Fibroblast of lung (primary cell): ENCODE measurements at regions not wholly inside any gene's neighbourhood (a gene's known extent, or its start where the extent isn't known, plus 50 kb on each side); places are given as distances from the start of the nearest gene placed in this dataset.
"Not testable (repeated sequence)": the region's sequence is repeated elsewhere in the genome, so short reads cannot be mapped to it uniquely, and the experiment has no call there.

Experiments
- DNase-seq, 2 donors: peaks; one replicate each; pipeline versions ENCODE4 v3.0.0 to v3.0.0-alpha.2; 2010; ENCODE audit warnings: low read depth in 2 of 2
- H2AFZ ChIP-seq: 2 replicates; pipeline ENCODE4 v1.5.1; 2012; ENCODE audit warnings: low read length, control low read depth, inconsistent platforms
- H3K27ac ChIP-seq: 2 replicates; pipeline ENCODE4 v1.5.1; 2011; ENCODE audit warnings: low read length, control low read depth; ENCODE audit not compliant: insufficient read depth
- H3K27me3 ChIP-seq: 2 replicates; pipeline ENCODE4 v1.5.1; 2011; ENCODE audit warnings: mild to moderate bottlenecking, low read length; ENCODE audit not compliant: control insufficient read depth, insufficient read depth
- H3K36me3 ChIP-seq: 2 replicates; pipeline ENCODE4 v1.5.1; 2011; ENCODE audit warnings: low read length; ENCODE audit not compliant: control insufficient read depth, insufficient read depth
- H3K4me1 ChIP-seq: 2 replicates; pipeline ENCODE4 v1.5.1; 2011; ENCODE audit warnings: low read length; ENCODE audit not compliant: control insufficient read depth, insufficient read depth; ENCODE audit errors: extremely low read depth
- H3K4me2 ChIP-seq: 2 replicates; pipeline ENCODE4 v1.5.1; 2011; ENCODE audit warnings: low read length, control low read depth; ENCODE audit not compliant: insufficient read depth; ENCODE audit errors: extremely low read depth
- H3K4me3 ChIP-seq, 4 experiments: fragments of 200-600 bp in 1 of 4; sonication (generic) in 1 of 4; replicated peaks in 1 of 4; 2 replicates each; pipeline ENCODE4 v1.5.1; 2011 to 2016; ENCODE audit warnings: low read length in 4 of 4, low read depth in 3 of 4, mild to moderate bottlenecking in 3 of 4, control low read depth in 2 of 4, inconsistent platforms in 1 of 4, mixed read lengths in 1 of 4; ENCODE audit not compliant: insufficient read depth in 1 of 4; ENCODE audit errors: control extremely low read depth in 1 of 4
- H3K79me2 ChIP-seq: 2 replicates; pipeline ENCODE4 v1.5.1; 2012; ENCODE audit warnings: mild to moderate bottlenecking, low read length, inconsistent platforms; ENCODE audit not compliant: control insufficient read depth, insufficient read depth
- H3K9ac ChIP-seq: 2 replicates; pipeline ENCODE4 v1.5.1; 2011; ENCODE audit warnings: mild to moderate bottlenecking, low read length, control low read depth; ENCODE audit not compliant: insufficient read depth
- H3K9me3 ChIP-seq: 2 replicates; pipeline ENCODE4 v1.5.1; 2012; ENCODE audit warnings: low read depth, low read length; ENCODE audit not compliant: control insufficient read depth, insufficient read depth
- H4K20me1 ChIP-seq: 2 replicates; pipeline ENCODE4 v1.5.1; 2011; ENCODE audit warnings: low read length; ENCODE audit not compliant: control insufficient read depth, insufficient read depth; ENCODE audit errors: extremely low read depth
- CTCF ChIP-seq, 2 donors: IDR thresholded peaks in 1 of 2; conservative IDR thresholded peaks in 1 of 2; 1 replicate in 1 of 2; 2 replicates in 1 of 2; pipeline ENCODE4 v1.5.1; 2011 to 2012; ENCODE audit warnings: low read length in 2 of 2, control low read depth in 1 of 2, inconsistent platforms in 1 of 2, low read depth in 1 of 2, mild to moderate bottlenecking in 1 of 2
- EZH2 ChIP-seq: IDR thresholded peaks from 2 replicates; pipeline ENCODE4 v1.5.1; 2012; ENCODE audit warnings: low read length, control low read depth, mild to moderate bottlenecking; ENCODE audit errors: missing control alignments

DNA sequence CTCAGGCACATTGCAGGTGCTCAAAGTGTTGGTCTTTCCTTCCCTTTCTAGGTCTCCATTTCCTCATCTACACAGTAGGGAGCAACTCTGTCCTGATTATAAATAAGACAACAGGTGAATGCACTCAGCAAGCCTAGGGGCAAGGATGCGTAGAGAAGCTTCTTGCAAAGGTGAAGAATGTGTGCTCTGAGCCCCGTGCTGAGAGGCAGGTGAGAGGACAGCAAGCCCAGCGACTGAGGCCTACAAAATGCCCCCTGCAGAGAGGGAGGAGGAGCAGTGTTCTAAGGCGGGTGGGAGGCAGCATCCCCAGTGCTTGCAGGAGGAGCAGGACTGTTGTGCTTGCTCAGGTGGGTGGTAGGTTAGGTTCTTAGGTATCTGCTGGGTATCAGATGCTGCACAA is 153.5 kb upstream of the ZNF337 start:
- not testable (repeated sequence) for H4K20me1 ChIP-seq, H2AFZ ChIP-seq, H3K4me2 ChIP-seq, H3K79me2 ChIP-seq, H3K4me3 ChIP-seq, H3K9ac ChIP-seq, H3K27ac ChIP-seq, H3K9me3 ChIP-seq, H3K4me1 ChIP-seq, DNase-seq, H3K36me3 ChIP-seq, H3K27me3 ChIP-seq

DNA sequence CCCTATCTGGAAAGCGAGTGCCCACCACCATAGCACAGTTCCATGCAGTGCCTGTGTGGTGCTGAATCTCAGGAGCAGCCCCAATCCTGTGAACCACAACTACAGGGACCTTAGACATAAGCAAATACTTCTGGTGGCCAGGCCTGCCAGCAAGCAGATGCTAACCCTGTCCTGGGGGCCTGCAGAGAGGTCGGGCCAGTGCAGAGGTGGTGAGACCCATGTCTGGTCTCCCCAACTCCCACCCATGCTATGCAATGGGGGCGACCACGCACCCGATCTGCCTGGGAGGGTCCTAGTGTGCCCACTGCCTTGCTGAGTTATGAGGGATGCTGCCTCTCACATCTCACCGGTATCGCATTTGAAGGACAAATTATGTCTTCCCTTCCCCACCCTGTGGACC is 151.6 kb upstream of the ZNF337 start:
- Histone ChIP-seq H3K79me2 (no peaks in the 10 kb centered on the region), H3K4me3 (no peak overlapping the region), H3K9ac (no peak overlapping the region), H4K20me1 (no peaks in the 10 kb centered on the region), H3K4me2 (no peak overlapping the region), H2AFZ (no peak overlapping the region), H3K9me3 (no peaks in the 10 kb centered on the region), H3K27me3 (no peaks in the 10 kb centered on the region), H3K27ac (no peak overlapping the region), H3K36me3 (no peaks in the 10 kb centered on the region), H3K4me1 (no peaks in the 10 kb centered on the region)
- TF ChIP-seq CTCF (conservative IDR thresholded peaks at IDR 0.05 in 1 of 2, IDR thresholded peaks at IDR 0.05 in 1 of 2; ENCODE audit: low read depth in 1 of 2, low read length in 2 of 2) (no peak), EZH2 (no peak)
- no peak for DNase-seq

- DNase-seq, H3K79me2 ChIP-seq: not testable (repeated sequence)
Measured at GRCh38 chr20:25844640-25845039, 148.0 kb upstream of the ZNF337 start.

DNA sequence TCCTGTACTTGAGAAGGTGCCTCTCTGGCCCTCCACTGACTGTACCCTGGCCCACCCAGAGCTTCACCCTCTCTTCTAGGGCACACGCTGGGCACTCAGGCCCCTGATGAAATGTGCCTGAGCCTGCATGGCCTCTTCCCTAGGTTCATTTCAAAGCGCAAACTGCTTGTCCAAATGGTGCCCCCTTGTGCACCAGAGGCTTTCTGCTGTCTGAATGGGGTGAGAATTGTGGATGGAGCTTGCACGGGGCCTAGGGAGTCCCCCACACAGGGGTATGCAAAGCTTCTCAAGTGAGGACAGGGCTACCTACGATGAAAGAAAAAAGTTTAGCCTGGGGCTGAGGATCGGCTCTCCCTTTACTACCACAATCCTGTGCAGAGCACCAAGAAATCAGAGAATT is 116.9 kb upstream of the ZNF337 start:
- not testable (repeated sequence) for H4K20me1 ChIP-seq, DNase-seq, H3K4me3 ChIP-seq, H3K27ac ChIP-seq, H2AFZ ChIP-seq, H3K36me3 ChIP-seq, H3K4me1 ChIP-seq, H3K27me3 ChIP-seq, H3K79me2 ChIP-seq, H3K4me2 ChIP-seq, H3K9me3 ChIP-seq, H3K9ac ChIP-seq

More at GRCh38 chr20:25844640-25845039, 148.0 kb upstream of the ZNF337 start:
- not testable (repeated sequence) for H3K27ac ChIP-seq, H3K4me1 ChIP-seq, H3K4me2 ChIP-seq, H4K20me1 ChIP-seq, H3K4me3 ChIP-seq, H3K36me3 ChIP-seq, H3K9ac ChIP-seq, H2AFZ ChIP-seq, H3K27me3 ChIP-seq, H3K9me3 ChIP-seq

DNA sequence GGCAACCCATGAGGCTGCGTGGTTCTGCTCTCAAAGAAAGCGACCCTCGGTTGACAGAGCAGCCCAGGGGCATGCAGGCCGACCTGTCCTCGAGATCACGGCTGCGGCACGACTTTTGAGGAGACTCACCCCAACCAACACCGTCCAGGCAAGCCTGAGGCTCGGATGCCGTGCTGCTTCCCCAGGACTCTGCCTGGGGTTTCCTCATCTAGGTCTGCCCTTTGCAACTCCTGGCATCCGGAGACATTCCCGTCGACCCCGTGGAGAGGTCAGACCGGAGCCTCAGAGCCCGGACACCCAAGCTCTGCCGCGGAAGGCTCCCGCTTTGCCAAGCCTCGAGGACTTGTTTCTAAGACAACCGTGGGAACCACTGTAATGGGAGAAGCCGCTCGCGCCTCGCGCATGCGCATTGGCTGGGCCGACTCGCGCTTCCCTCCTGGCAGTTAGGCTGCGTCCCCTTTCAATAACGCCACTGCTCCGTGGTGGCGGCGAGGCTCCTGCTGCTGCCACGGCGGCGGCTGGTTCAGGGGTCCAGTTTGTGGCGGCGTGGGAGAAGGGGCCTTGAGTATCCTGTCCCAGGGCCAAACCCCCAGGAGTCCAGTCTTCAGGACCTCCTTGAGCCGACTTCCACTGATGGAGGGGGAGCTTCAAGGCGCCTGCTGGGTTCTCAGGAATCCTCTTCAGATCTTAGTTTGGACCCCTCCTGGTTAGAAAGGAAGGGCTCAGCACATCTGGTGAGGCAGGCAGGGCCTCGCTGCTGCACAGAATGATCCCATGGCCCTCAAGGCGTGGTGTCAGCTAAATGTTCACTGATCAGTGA is 101.7 kb upstream of the ZNF337 start:
- not testable (repeated sequence) for H3K4me2 ChIP-seq, H3K36me3 ChIP-seq, DNase-seq, H3K27me3 ChIP-seq, H2AFZ ChIP-seq, H3K27ac ChIP-seq, H3K9ac ChIP-seq, H3K4me1 ChIP-seq, H3K9me3 ChIP-seq, H3K4me3 ChIP-seq, H4K20me1 ChIP-seq, H3K79me2 ChIP-seq

DNA sequence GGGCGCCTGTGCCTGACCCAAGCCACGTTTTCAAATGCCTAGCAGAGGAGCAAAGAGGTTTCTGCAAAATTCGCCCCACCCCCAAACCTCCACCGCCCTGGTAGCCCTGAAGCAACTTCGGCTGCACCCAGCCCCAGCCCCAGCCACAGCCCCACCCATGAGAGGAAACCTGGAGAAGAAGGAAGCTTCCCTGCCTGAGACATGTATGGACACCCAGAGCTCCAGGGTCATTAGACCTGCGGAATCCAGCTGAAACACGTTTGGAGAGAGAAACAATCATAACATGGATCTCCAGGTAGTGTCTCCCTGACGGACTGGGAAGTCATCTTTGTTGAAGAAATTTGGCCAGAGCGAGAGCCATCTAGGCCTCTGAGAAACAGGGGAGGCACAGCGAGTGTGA is 100.4 kb upstream of the ZNF337 start:
- H4K20me1 ChIP-seq, H3K9me3 ChIP-seq, H3K4me3 ChIP-seq, H3K4me1 ChIP-seq, H3K36me3 ChIP-seq, H3K4me2 ChIP-seq, H3K27ac ChIP-seq, H2AFZ ChIP-seq, H3K27me3 ChIP-seq, H3K79me2 ChIP-seq, H3K9ac ChIP-seq, DNase-seq: not testable (repeated sequence)
